ENCODE measurements at regions not wholly inside any gene's neighbourhood (a gene's known extent, or its start where the extent isn't known, plus 50 kb on each side); places are given as distances from the start of the nearest gene placed in this dataset.

- H4K20me1 ChIP-seq (ENCODE audit: insufficient read depth, low read length, poor library complexity, severe bottlenecking): no peaks in the 10 kb centered on the region
- no peaks in the 10 kb centered on the region for H3K9me2 ChIP-seq (replicated peaks; ENCODE audit: low read depth, low read length)
- H3K27me3 ChIP-seq (ENCODE audit: insufficient read depth, low read length, poor library complexity, severe bottlenecking): no peaks in the 10 kb centered on the region
- no peak overlapping the region for H3K4me3 ChIP-seq (ENCODE audit: low read length, poor library complexity, severe bottlenecking)
- no peaks in the 10 kb centered on the region for H3K79me2 ChIP-seq (ENCODE audit: insufficient read depth, low read length)
- no peaks in the 10 kb centered on the region for H3K4me1 ChIP-seq (ENCODE audit: insufficient read depth, low read length, poor library complexity, severe bottlenecking)
- no peaks in the 10 kb centered on the region for H3K36me3 ChIP-seq (ENCODE audit: insufficient read depth, low read length)
- TF ChIP-seq CTCF (conservative IDR thresholded peaks at IDR 0.05; ENCODE audit: low read length) (no peak), EZH2phosphoT487 (IDR thresholded peaks at IDR 0.05; ENCODE audit: borderline replicate concordance) (no peak)
- H3F3A ChIP-seq (ENCODE audit: low read depth): no peaks in the 10 kb centered on the region
- no peak overlapping the region for H2AFZ ChIP-seq (ENCODE audit: low read length)
- no peaks in the 10 kb centered on the region for H3K9me3 ChIP-seq (ENCODE audit: insufficient read depth, low read depth, low read length)
- no peak overlapping the region for H3K9ac ChIP-seq (ENCODE audit: low read depth, low read length, poor library complexity, severe bottlenecking)
- no peak overlapping the region for H3K4me2 ChIP-seq (ENCODE audit: low read depth, low read length, poor library complexity, severe bottlenecking)
These were observed 483.2 kb upstream of the GYPC start for GRCh38 chr2:126172631-126173184.

- Histone ChIP-seq H3K36me3 (ENCODE audit: insufficient read depth, low read length) (no peaks in the 10 kb centered on the region), H3K4me2 (ENCODE audit: low read depth, low read length, poor library complexity, severe bottlenecking) (no peak overlapping the region), H3K79me2 (ENCODE audit: insufficient read depth, low read length) (no peaks in the 10 kb centered on the region), H3K4me3 (ENCODE audit: low read length, poor library complexity, severe bottlenecking) (no peak overlapping the region), H3K4me1 (ENCODE audit: insufficient read depth, low read length, poor library complexity, severe bottlenecking) (no peaks in the 10 kb centered on the region), H3K9me2 (replicated peaks; ENCODE audit: low read depth, low read length) (no peaks in the 10 kb centered on the region), H3K9me3 (ENCODE audit: insufficient read depth, low read depth, low read length) (no peaks in the 10 kb centered on the region), H3K9ac (ENCODE audit: low read depth, low read length, poor library complexity, severe bottlenecking) (no peak overlapping the region), H3F3A (ENCODE audit: low read depth) (no peaks in the 10 kb centered on the region), H4K20me1 (ENCODE audit: insufficient read depth, low read length, poor library complexity, severe bottlenecking) (no peaks in the 10 kb centered on the region), H2AFZ (ENCODE audit: low read length) (no peak overlapping the region), H3K27me3 (ENCODE audit: insufficient read depth, low read length, poor library complexity, severe bottlenecking) (no peaks in the 10 kb centered on the region)
- TF ChIP-seq EZH2phosphoT487 (IDR thresholded peaks at IDR 0.05; ENCODE audit: borderline replicate concordance) (no peak), CTCF (conservative IDR thresholded peaks at IDR 0.05; ENCODE audit: low read length) (no peak)
These were observed 480.7 kb upstream of the GYPC start for GRCh38 chr2:126175222-126175621.

- no peaks in the 10 kb centered on the region for H3K9me2 ChIP-seq (replicated peaks; ENCODE audit: low read depth, low read length)
- H3K27me3 ChIP-seq (ENCODE audit: insufficient read depth, low read length, poor library complexity, severe bottlenecking): no peaks in the 10 kb centered on the region
- no peak overlapping the region for H2AFZ ChIP-seq (ENCODE audit: low read length)
- no peaks in the 10 kb centered on the region for H3K79me2 ChIP-seq (ENCODE audit: insufficient read depth, low read length)
- no peaks in the 10 kb centered on the region for H3F3A ChIP-seq (ENCODE audit: low read depth)
- no peak overlapping the region for H3K9ac ChIP-seq (ENCODE audit: low read depth, low read length, poor library complexity, severe bottlenecking)
- H3K4me1 ChIP-seq (ENCODE audit: insufficient read depth, low read length, poor library complexity, severe bottlenecking): no peaks in the 10 kb centered on the region
- H3K4me3 ChIP-seq (ENCODE audit: low read length, poor library complexity, severe bottlenecking): no peak overlapping the region
- no peak overlapping the region for H3K4me2 ChIP-seq (ENCODE audit: low read depth, low read length, poor library complexity, severe bottlenecking)
- TF ChIP-seq EZH2phosphoT487 (IDR thresholded peaks at IDR 0.05; ENCODE audit: borderline replicate concordance): no peak
- TF ChIP-seq CTCF (conservative IDR thresholded peaks at IDR 0.05; ENCODE audit: low read length): no peak
- no peaks in the 10 kb centered on the region for H4K20me1 ChIP-seq (ENCODE audit: insufficient read depth, low read length, poor library complexity, severe bottlenecking)
- no peaks in the 10 kb centered on the region for H3K9me3 ChIP-seq (ENCODE audit: insufficient read depth, low read depth, low read length)
- no peaks in the 10 kb centered on the region for H3K36me3 ChIP-seq (ENCODE audit: insufficient read depth, low read length)
These were observed 478.5 kb upstream of the GYPC start for GRCh38 chr2:126177479-126177878.

All from Loucy (cell line).